Transverse colon (tissue), 4 donors: ENCODE measurements at regions not wholly inside any gene's neighbourhood (a gene's known extent, or its start where the extent isn't known, plus 50 kb on each side); places are given as distances from the start of the nearest gene placed in this dataset.
"Not testable (repeated sequence)": the region's sequence is repeated elsewhere in the genome, so short reads cannot be mapped to it uniquely, and the experiment has no call there.

Experiments used
- DNase-seq: peaks from one replicate; pipeline ENCODE4 v3.0.0-alpha.2; 2019
- H3K27ac ChIP-seq, 4 donors: fragments of 200-600 bp; sonication (generic); 2 replicates each; pipeline ENCODE4 v1.5.1; 2016 to 2018; ENCODE audit warnings: inconsistent platforms in 4 of 4
- H3K27me3 ChIP-seq: fragments of 200-600 bp; sonication (generic); 2 replicates; pipeline ENCODE4 v1.5.1; 2017; ENCODE audit warnings: inconsistent platforms
- H3K36me3 ChIP-seq, 4 donors: fragments of 200-600 bp; sonication (generic); 2 replicates each; pipeline ENCODE4 v1.5.1; 2017 to 2019; ENCODE audit warnings: inconsistent platforms in 4 of 4
- H3K4me1 ChIP-seq, 4 donors: fragments of 200-600 bp; sonication (generic); 2 replicates each; pipeline ENCODE4 v1.5.1; 2017 to 2020; ENCODE audit warnings: inconsistent platforms in 4 of 4
- H3K4me3 ChIP-seq, 4 donors: fragments of 200-600 bp; sonication (generic); 1 replicate in 1 of 4; 2 replicates in 3 of 4; pipeline versions ENCODE4 v1.5.1 to v1.6.1; 2017 to 2019; ENCODE audit warnings: inconsistent platforms in 4 of 4
- H3K9me3 ChIP-seq, 2 donors: fragments of 200-600 bp; sonication (generic); 2 replicates each; pipeline ENCODE4 v1.5.1; 2017 to 2019; ENCODE audit warnings: inconsistent platforms in 2 of 2
- EP300 ChIP-seq: sonication (generic); formaldehyde crosslinking; IDR thresholded peaks from one replicate; pipeline ENCODE4 v1.6.1; 2017; ENCODE audit warnings: antibody characterized with exemption, low read depth
- POLR2A ChIP-seq: fragments of 450-650 bp; IDR thresholded peaks from one replicate; pipeline ENCODE4 v1.6.1; 2016; ENCODE audit warnings: antibody characterized with exemption, mild to moderate bottlenecking, moderate library complexity
- POLR2AphosphoS5 ChIP-seq, 3 donors: sonication (generic); formaldehyde crosslinking; IDR thresholded peaks; one replicate each; pipeline ENCODE4 v1.6.1; 2016; ENCODE audit warnings: antibody characterized with exemption in 3 of 3
- WGBS, 2 donors: methylation state at CpG; one replicate each; pipeline ENCODE4 v1.1.5; 2018; ENCODE audit warnings: low coverage in 1 of 2; 5-methylcytosine and 5-hydroxymethylcytosine counted together
- in situ Hi-C, 4 donors: fragments of 200-750 bp; cut with MboI; loops; one replicate each; pipeline versions ENCODE4 v1.15.0 to v1.15.1; 2017; ENCODE audit warnings: low sequenced_read_pairs in 3 of 4, low pct_ligation_motif_present in 1 of 4, low pct_unique_long_range_greater_than_20kb in 1 of 4
- intact Hi-C: fragments of 100-400 bp; cut with DNase I; formaldehyde crosslinking; loops from one replicate; pipeline ENCODE4 v1.15.1; 2023; ENCODE audit warnings: low total_unique reads
- TF ChIP-seq, protein P1 (sequence below), 5 experiments: fragments of 200-600 bp in 3 of 5; fragments of 450-650 bp in 2 of 5; sonication (generic) in 3 of 5; IDR thresholded peaks; 1 replicate in 2 of 5; 2 replicates in 3 of 5; pipeline ENCODE4 v1.5.1; 2016 to 2017; ENCODE audit warnings: antibody characterized with exemption in 5 of 5, inconsistent platforms in 3 of 5, mild to moderate bottlenecking in 2 of 5, moderate library complexity in 1 of 5

- TF ChIP-seq, protein P1, sequence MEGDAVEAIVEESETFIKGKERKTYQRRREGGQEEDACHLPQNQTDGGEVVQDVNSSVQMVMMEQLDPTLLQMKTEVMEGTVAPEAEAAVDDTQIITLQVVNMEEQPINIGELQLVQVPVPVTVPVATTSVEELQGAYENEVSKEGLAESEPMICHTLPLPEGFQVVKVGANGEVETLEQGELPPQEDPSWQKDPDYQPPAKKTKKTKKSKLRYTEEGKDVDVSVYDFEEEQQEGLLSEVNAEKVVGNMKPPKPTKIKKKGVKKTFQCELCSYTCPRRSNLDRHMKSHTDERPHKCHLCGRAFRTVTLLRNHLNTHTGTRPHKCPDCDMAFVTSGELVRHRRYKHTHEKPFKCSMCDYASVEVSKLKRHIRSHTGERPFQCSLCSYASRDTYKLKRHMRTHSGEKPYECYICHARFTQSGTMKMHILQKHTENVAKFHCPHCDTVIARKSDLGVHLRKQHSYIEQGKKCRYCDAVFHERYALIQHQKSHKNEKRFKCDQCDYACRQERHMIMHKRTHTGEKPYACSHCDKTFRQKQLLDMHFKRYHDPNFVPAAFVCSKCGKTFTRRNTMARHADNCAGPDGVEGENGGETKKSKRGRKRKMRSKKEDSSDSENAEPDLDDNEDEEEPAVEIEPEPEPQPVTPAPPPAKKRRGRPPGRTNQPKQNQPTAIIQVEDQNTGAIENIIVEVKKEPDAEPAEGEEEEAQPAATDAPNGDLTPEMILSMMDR (IDR thresholded peaks at IDR 0.05), result no peak
- TF ChIP-seq POLR2AphosphoS5 (IDR thresholded peaks at IDR 0.05) (no peak), POLR2A (no peak), EP300 (no peak)
- H3K36me3 ChIP-seq, result no peaks in the 10 kb centered on the region
- DNase-seq, result no peak
- in situ Hi-C loops, result no loop called here
- WGBS, 2 donors, result 62 to 68% methylated on average over 1 to 3 of the region's 3 CpGs
- intact Hi-C loops, result no loop called here
- H3K9me3 ChIP-seq, result no peaks in the 10 kb centered on the region
- no peaks in the 10 kb centered on the region for H3K27me3 ChIP-seq
- no peaks in the 10 kb centered on the region for H3K4me1 ChIP-seq
- no peak overlapping the region for H3K4me3 ChIP-seq
- H3K27ac ChIP-seq, result no peak overlapping the region
Measured at GRCh38 chr7:119886007-119886406, 387.0 kb upstream of the KCND2 start.

GRCh38 chr7:119886525-119886924, 386.4 kb upstream of the KCND2 start:
- in situ Hi-C loops, H3K9me3 ChIP-seq, H3K36me3 ChIP-seq, H3K4me3 ChIP-seq, DNase-seq, H3K4me1 ChIP-seq, intact Hi-C loops, H3K27me3 ChIP-seq, H3K27ac ChIP-seq: not testable (repeated sequence)
- WGBS, 2 donors, result 64 to 70% methylated on average over 3 of the region's 3 CpGs

- Histone ChIP-seq H3K27me3 (no peaks in the 10 kb centered on the region), H3K4me1 (no peaks in the 10 kb centered on the region), H3K36me3 (no peaks in the 10 kb centered on the region), H3K27ac (no peak overlapping the region), H3K4me3 (no peak overlapping the region), H3K9me3 (no peaks in the 10 kb centered on the region)
- in situ Hi-C loops, result no loop called here
- TF ChIP-seq POLR2AphosphoS5 (IDR thresholded peaks at IDR 0.05) (no peak), POLR2A (no peak)
- no peak for DNase-seq
- intact Hi-C loops, result no loop called here
- 47 to 60% methylated on average over 1 of the region's 1 CpG for WGBS, 2 donors
Measured at GRCh38 chr7:119888251-119888650, 384.7 kb upstream of the KCND2 start.

GRCh38 chr7:119890631-119891030, 382.3 kb upstream of the KCND2 start:
- H3K9me3 ChIP-seq, result no peaks in the 10 kb centered on the region
- H3K27ac ChIP-seq, result no peak overlapping the region
- no peak overlapping the region for H3K4me3 ChIP-seq
- intact Hi-C loops, result no loop called here
- H3K36me3 ChIP-seq, result no peaks in the 10 kb centered on the region
- in situ Hi-C loops, result no loop called here
- no peaks in the 10 kb centered on the region for H3K27me3 ChIP-seq
- DNase-seq, result no peak
- TF ChIP-seq POLR2A (no peak), POLR2AphosphoS5 (IDR thresholded peaks at IDR 0.05) (no peak), EP300 (no peak)
- TF ChIP-seq, protein P1 (IDR thresholded peaks at IDR 0.05), result no peak
- H3K4me1 ChIP-seq, result no peaks in the 10 kb centered on the region
- 86 to 91% methylated on average over 5 to 12 of the region's 12 CpGs for WGBS, 2 donors

- Histone ChIP-seq H3K27me3 (no peaks in the 10 kb centered on the region), H3K4me3 (no peak overlapping the region), H3K9me3 (no peaks in the 10 kb centered on the region), H3K4me1 (no peaks in the 10 kb centered on the region), H3K36me3 (no peaks in the 10 kb centered on the region), H3K27ac (no peak overlapping the region)
- DNase-seq, result no peak
- no peak for TF ChIP-seq POLR2AphosphoS5 (IDR thresholded peaks at IDR 0.05)
- TF ChIP-seq EP300, result no peak
- TF ChIP-seq POLR2A, result no peak
- TF ChIP-seq, protein P1 (IDR thresholded peaks at IDR 0.05), result no peak
- in situ Hi-C loops (no loop called here), intact Hi-C loops (no loop called here)
- 83 to 84% methylated on average over 1 of the region's 1 CpG for WGBS, 2 donors
Measured at GRCh38 chr7:119895320-119895719, 377.7 kb upstream of the KCND2 start.
